ENCODE measurements at regions not wholly inside any gene's neighbourhood (a gene's known extent, or its start where the extent isn't known, plus 50 kb on each side); places are given as distances from the start of the nearest gene placed in this dataset.

GRCh38 chr3:66097647-66098046 is 58.9 kb upstream of the MAGI1 start:
- H3K9me3 ChIP-seq (ENCODE audit: control insufficient read depth, low read length), result no peaks in the 10 kb centered on the region
- no peak overlapping the region for H3K9ac ChIP-seq
- H3K36me3 ChIP-seq (ENCODE audit: control insufficient read depth, insufficient read depth, low read length), result no peaks in the 10 kb centered on the region
- no peak overlapping the region for H3K4me3 ChIP-seq (ENCODE audit: low read depth, low read length)
- H3K79me2 ChIP-seq, result no peaks in the 10 kb centered on the region
- H3K4me2 ChIP-seq (ENCODE audit: low read length), result no peak overlapping the region
- no peak overlapping the region for H3K27ac ChIP-seq
- H3K27me3 ChIP-seq (ENCODE audit: control insufficient read depth, insufficient read depth, low read length), result no peaks in the 10 kb centered on the region
- H3K4me1 ChIP-seq, result no peaks in the 10 kb centered on the region
- no peak overlapping the region for H2AFZ ChIP-seq
- TF ChIP-seq CTCF (IDR thresholded peaks at IDR 0.05), result no peak

- Histone ChIP-seq H3K4me1 (no peaks in the 10 kb centered on the region), H3K27ac (no peak overlapping the region), H3K9me3 (ENCODE audit: control insufficient read depth, low read length) (no peaks in the 10 kb centered on the region), H3K4me3 (ENCODE audit: low read depth, low read length) (no peak overlapping the region), H2AFZ (no peak overlapping the region), H3K4me2 (ENCODE audit: low read length) (no peak overlapping the region), H3K79me2 (no peaks in the 10 kb centered on the region), H3K36me3 (ENCODE audit: control insufficient read depth, insufficient read depth, low read length) (no peaks in the 10 kb centered on the region), H3K27me3 (ENCODE audit: control insufficient read depth, insufficient read depth, low read length) (no peaks in the 10 kb centered on the region), H3K9ac (no peak overlapping the region)
- no peak for TF ChIP-seq CTCF (IDR thresholded peaks at IDR 0.05)
Observed at GRCh38 chr3:66095295-66096001, 56.7 kb upstream of the MAGI1 start.

GRCh38 chr3:66093981-66094380 is 55.3 kb upstream of the MAGI1 start:
- Histone ChIP-seq H3K36me3 (ENCODE audit: control insufficient read depth, insufficient read depth, low read length) (no peaks in the 10 kb centered on the region), H3K79me2 (no peaks in the 10 kb centered on the region), H3K27me3 (ENCODE audit: control insufficient read depth, insufficient read depth, low read length) (no peaks in the 10 kb centered on the region), H3K4me1 (no peaks in the 10 kb centered on the region), H3K9ac (no peak overlapping the region), H3K27ac (no peak overlapping the region), H3K4me3 (ENCODE audit: low read depth, low read length) (no peak overlapping the region), H3K9me3 (ENCODE audit: control insufficient read depth, low read length) (no peaks in the 10 kb centered on the region), H3K4me2 (ENCODE audit: low read length) (no peak overlapping the region), H2AFZ (no peak overlapping the region)
- TF ChIP-seq CTCF (IDR thresholded peaks at IDR 0.05), result no peak

- H3K79me2 ChIP-seq, result no peaks in the 10 kb centered on the region
- H3K4me1 ChIP-seq, result no peaks in the 10 kb centered on the region
- no peak overlapping the region for H3K4me2 ChIP-seq (ENCODE audit: low read length)
- H3K9me3 ChIP-seq (ENCODE audit: control insufficient read depth, low read length), result no peaks in the 10 kb centered on the region
- no peak overlapping the region for H3K9ac ChIP-seq
- no peaks in the 10 kb centered on the region for H3K36me3 ChIP-seq (ENCODE audit: control insufficient read depth, insufficient read depth, low read length)
- H3K27ac ChIP-seq, result no peak overlapping the region
- no peak overlapping the region for H2AFZ ChIP-seq
- no peak for TF ChIP-seq CTCF (IDR thresholded peaks at IDR 0.05)
- H3K4me3 ChIP-seq (ENCODE audit: low read depth, low read length), result no peak overlapping the region
- no peaks in the 10 kb centered on the region for H3K27me3 ChIP-seq (ENCODE audit: control insufficient read depth, insufficient read depth, low read length)
Observed at GRCh38 chr3:66092175-66092995, 53.7 kb upstream of the MAGI1 start.

Data from parathyroid adenoma (tissue), 2 donors.